Fibroblast of gingiva (primary cell): ENCODE measurements at regions not wholly inside any gene's neighbourhood (a gene's known extent, or its start where the extent isn't known, plus 50 kb on each side); places are given as distances from the start of the nearest gene placed in this dataset.
"Not testable (repeated sequence)": the region's sequence is repeated elsewhere in the genome, so short reads cannot be mapped to it uniquely, and the experiment has no call there.

Experiments
- DNase-seq: peaks from one replicate; pipeline ENCODE4 v3.0.0-alpha.2; 2011; ENCODE audit warnings: low read depth

GRCh38 chr13:97726664-97727280 lies 226.7 kb upstream of the IPO5 start:
- peak; percentile 15 for DNase-seq

DNA sequence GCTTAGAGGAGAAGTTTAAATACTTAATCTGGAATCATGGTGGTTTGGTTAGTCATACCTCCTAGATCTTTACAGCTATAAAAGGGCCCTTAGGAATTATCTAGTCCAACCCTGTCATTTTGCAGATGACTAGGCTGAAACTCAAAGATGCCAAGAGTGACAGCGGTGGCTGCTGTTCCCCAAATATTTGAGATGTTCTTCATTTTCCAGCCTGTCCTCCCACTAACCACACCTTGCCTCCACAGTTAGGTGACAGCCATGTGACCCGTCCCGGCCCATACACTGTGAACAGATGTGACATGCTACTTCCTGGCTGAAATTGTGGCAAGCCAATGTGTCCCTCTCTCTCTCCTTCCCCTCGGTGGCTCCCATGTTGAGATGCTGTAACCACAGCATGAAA lies 225.5 kb upstream of the IPO5 start:
- DNase-seq: no peak

- no peak for DNase-seq
These were observed 217.0 kb upstream of the IPO5 start for GRCh38 chr13:97736436-97736835.

GRCh38 chr13:97742084-97742483 lies 211.4 kb upstream of the IPO5 start:
- no peak for DNase-seq

- peak; percentile 27 for DNase-seq
These were observed 209.5 kb upstream of the IPO5 start for GRCh38 chr13:97743938-97744337.

GRCh38 chr13:97746649-97747048 lies 206.8 kb upstream of the IPO5 start:
- DNase-seq: no peak

DNA sequence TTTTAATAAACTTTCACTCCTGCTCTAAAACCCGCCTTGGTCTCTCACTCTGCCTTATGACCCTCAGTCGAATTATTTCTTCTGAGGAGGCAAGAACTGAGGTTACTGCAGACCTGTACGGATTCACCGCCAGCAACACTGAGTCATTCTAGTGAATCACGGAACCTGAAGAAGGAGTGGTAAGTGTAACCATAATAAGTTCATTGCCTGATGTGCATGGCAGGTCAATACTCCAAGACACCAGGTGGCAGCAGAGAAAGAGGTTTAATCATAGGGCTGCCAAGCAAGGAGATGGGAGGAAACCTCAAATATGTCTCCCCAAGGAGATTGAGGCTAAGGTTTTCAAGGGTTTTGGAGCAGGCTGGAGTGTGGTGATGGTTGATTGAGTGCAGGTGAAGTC lies 204.3 kb upstream of the IPO5 start:
- no peak for DNase-seq

DNA sequence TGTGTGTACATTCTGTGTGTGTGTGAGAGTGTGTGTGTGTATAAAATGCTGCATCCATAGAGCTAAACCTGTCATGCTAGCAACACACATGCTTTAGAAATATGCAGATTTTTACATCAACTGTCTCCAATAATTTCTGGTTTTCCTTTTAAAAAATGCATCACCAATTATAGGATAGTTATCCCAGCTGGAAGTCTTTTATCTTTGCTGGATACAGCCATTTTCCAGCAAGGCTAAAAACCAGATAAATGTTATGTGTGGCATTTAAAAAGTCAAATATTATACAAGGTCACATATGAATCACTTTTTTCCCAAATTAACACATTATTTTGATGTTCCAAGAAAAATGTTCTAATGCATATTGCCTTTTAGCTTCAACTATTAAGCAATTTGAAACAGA lies 202.0 kb upstream of the IPO5 start:
- no peak for DNase-seq

- no peak for DNase-seq
These were observed 200.4 kb upstream of the IPO5 start for GRCh38 chr13:97752961-97753668.

GRCh38 chr13:97753942-97754670 lies 199.4 kb upstream of the IPO5 start:
- DNase-seq: no peak

- no peak for DNase-seq
These were observed 195.7 kb upstream of the IPO5 start for GRCh38 chr13:97757807-97758206.

GRCh38 chr13:97758317-97758716 lies 195.2 kb upstream of the IPO5 start:
- DNase-seq: no peak

DNA sequence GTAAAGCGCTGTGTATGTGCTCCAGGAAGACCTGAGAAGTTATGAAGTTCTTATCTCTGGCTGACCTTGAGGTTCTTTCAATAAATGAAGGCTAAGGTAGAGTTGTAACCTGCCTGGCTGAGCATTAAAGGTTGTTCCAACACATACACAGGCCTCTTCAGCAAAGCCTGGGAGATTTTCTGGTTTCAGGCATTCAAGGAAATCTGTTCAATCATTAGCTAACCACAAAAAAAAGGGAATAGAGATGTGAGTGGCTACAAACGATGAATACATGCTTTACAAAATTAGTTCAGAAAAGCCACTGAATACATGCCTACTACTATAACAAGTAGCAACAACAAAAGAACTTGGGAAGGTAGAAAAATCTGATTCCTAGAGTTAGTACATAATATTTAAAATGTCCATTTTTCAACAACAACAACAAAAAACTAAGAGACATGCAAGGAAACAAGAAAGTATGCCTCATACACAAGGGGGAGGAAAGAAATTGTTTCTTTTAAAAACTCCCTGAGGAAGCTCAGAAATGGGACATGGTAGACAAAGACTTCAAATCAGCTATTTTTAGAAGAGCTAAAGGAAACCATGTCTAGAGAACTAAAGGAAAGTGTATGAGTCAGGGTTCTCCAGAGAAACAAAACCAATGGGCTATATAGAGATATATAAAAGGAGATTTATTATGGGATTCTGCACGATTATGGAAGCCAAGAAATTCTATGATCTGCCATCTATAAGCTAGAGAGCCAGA lies 191.5 kb upstream of the IPO5 start:
- DNase-seq: no peak

- no peak for DNase-seq
These were observed 186.7 kb upstream of the IPO5 start for GRCh38 chr13:97766749-97767148.

DNA sequence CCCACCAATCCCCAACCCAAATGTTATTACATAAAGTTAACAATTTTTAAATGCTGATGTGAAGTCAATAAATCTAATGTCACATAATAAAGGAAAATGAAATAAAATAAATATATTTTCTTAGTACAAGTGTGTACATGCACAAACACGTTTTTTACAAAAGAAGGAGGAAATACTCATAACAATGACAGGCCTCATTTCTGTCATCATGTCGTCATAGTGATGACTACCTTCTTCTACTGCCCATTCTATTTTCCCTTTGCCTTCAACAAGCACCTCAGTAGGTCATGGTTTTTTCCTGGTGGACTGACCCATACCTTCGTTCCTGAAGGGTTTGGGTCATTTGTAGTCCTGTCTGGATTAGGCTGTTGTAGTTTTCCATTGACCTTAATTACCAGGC lies 185.3 kb upstream of the IPO5 start:
- DNase-seq: no peak

GRCh38 chr13:97770231-97770630 lies 183.2 kb upstream of the IPO5 start:
- DNase-seq: not testable (repeated sequence)

DNA sequence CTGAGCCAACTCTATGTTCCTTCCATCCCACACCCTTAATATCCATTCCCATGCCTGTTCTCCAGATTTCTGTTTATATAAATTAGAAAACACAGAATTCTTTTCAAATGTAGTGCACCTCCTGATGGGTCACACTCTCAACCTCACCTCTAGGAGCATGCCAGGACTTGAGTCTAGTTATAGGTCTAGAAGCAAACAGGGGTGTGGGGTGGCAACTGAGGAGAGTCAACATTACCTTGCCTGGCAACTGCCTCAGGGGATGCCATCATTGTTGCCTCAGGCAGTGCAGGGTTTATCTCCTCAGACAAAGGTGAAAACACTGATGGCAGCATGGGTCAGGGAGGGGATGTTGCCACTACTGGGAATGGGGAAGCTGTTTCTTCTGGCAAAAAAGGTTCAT lies 181.0 kb upstream of the IPO5 start:
- not testable (repeated sequence) for DNase-seq

GRCh38 chr13:97774391-97775100 lies 178.9 kb upstream of the IPO5 start:
- DNase-seq: not testable (repeated sequence)

DNA sequence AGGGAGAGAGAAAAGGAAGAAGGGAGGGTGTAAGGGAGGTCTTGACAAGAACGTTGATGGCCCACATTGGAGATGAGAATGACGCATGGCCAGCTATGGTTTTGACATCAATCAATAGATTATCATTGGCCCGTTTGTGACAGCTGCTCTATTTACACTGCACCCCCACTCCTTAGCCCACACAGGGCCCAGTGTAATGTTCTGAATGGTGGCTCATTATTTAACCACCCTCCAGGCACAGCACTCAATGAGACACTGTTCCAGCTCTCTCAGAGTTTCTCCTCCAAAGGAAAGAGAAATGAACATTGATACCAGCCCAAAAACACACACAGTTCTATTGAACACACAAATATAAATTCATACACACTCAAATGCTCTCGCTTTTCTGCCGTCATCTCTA lies 173.0 kb upstream of the IPO5 start:
- no peak for DNase-seq

GRCh38 chr13:97781891-97782305 lies 171.6 kb upstream of the IPO5 start:
- DNase-seq: peak; percentile 79

GRCh38 chr13:97786510-97786909 lies 167.0 kb upstream of the IPO5 start:
- DNase-seq: peak; percentile 4

DNA sequence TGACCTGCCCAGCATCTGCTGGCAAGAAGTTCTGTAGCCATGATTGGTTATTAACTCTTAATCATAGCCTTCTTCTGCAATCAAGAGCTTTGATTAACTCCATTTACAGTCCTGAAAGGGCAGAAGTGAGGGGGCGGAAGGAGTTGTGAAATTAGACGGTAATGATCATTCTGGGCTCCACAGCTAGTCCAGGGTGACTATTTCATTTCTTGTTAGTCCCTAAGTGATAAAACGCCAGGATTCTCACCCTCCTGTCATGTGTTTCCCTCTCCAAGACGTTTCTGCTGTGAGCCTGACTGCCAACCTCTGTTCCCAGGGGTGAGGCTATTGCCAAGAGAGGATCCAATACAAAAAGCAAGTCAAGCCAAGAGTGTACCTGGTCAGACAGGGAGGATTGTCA lies 155.9 kb upstream of the IPO5 start:
- DNase-seq: no peak
